Keratinocyte (primary cell): ENCODE measurements at regions not wholly inside any gene's neighbourhood (a gene's known extent, or its start where the extent isn't known, plus 50 kb on each side); places are given as distances from the start of the nearest gene placed in this dataset.

Experiments used
- CTCF ChIP-seq, 3 experiments: IDR thresholded peaks in 1 of 3; conservative IDR thresholded peaks in 1 of 3; optimal IDR thresholded peaks in 1 of 3; 2 replicates in 2 of 3; 3 replicates in 1 of 3; pipeline versions ENCODE3 to v1.5.1; 2011; ENCODE audit warnings: low read length in 3 of 3, mild to moderate bottlenecking in 3 of 3, moderate library complexity in 2 of 3, control low read depth in 1 of 3, inconsistent platforms in 1 of 3; ENCODE audit not compliant: insufficient read depth in 2 of 3; ENCODE audit errors: extremely low read depth in 1 of 3
- EZH2 ChIP-seq: IDR thresholded peaks from one replicate; pipeline ENCODE4 v1.6.1; 2012; ENCODE audit warnings: inconsistent platforms, mild to moderate bottlenecking, low read length, moderate library complexity

DNA sequence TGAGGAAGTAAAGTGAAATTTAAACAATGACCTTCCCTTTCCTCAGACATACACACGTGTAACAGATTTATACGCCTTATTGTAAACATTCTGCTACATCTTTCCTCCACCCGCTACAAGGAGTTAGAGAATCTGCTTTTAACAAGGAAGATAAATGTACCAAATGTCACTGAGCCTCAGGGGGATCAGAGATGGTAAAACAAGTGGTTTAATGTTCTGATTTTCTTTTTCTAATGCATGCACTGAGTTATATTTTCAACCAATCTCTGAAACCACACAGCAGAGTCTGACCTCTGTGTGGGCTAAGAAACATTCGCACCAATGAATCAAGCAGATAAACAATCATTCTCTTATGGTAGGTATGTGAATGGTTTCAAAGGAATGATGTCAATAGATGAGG is 599.5 kb downstream of the ARL4A start:
- no peak for TF ChIP-seq CTCF (optimal IDR thresholded peaks at IDR 0.05 in 1 of 3, IDR thresholded peaks at IDR 0.05 in 1 of 3, conservative IDR thresholded peaks at IDR 0.05 in 1 of 3; ENCODE audit: extremely low read depth in 1 of 3, insufficient read depth in 2 of 3, low read length in 3 of 3)
- no peak for TF ChIP-seq EZH2
